OCI-LY1 (cell line): ENCODE measurements at regions not wholly inside any gene's neighbourhood (a gene's known extent, or its start where the extent isn't known, plus 50 kb on each side); places are given as distances from the start of the nearest gene placed in this dataset.

Experiments used
- H2AFZ ChIP-seq: fragments of 200-600 bp; sonication (generic), shearing (Covaris generic); 2 replicates; pipeline ENCODE4 v1.6.0; 2014; ENCODE audit warnings: antibody characterized with exemption, mild to moderate bottlenecking, low read length
- H3F3A ChIP-seq: fragments of 200-600 bp; sonication (generic), shearing (Covaris generic); 2 replicates; pipeline ENCODE4 v1.6.0; 2014; ENCODE audit warnings: mild to moderate bottlenecking, antibody characterized with exemption, low read length, moderate library complexity; ENCODE audit not compliant: insufficient read depth
- H3K27ac ChIP-seq: fragments of 200-600 bp; sonication (generic); 2 replicates; pipeline ENCODE4 v1.5.1; 2014; ENCODE audit warnings: low read length, mixed run types, mild to moderate bottlenecking, low read depth; ENCODE audit not compliant: poor library complexity, severe bottlenecking
- H3K27me3 ChIP-seq: fragments of 200-600 bp; sonication (generic); 2 replicates; pipeline ENCODE4 v1.6.0; 2014; ENCODE audit warnings: antibody characterized with exemption, mild to moderate bottlenecking, low read length, moderate library complexity; ENCODE audit not compliant: insufficient read depth
- H3K36me3 ChIP-seq: fragments of 200-600 bp; sonication (generic); 2 replicates; pipeline ENCODE4 v1.6.1; 2014; ENCODE audit warnings: mild to moderate bottlenecking, antibody characterized with exemption, low read length, moderate library complexity, mixed read lengths; ENCODE audit not compliant: insufficient read depth
- H3K4me1 ChIP-seq: fragments of 200-600 bp; sonication (generic); 2 replicates; pipeline ENCODE4 v1.5.1; 2014; ENCODE audit warnings: mild to moderate bottlenecking, low read length, moderate library complexity; ENCODE audit not compliant: insufficient read depth, severe bottlenecking
- H3K4me2 ChIP-seq: fragments of 200-600 bp; sonication (generic), shearing (Covaris generic); 2 replicates; pipeline ENCODE4 v1.6.1; 2014; ENCODE audit warnings: low read length
- H3K4me3 ChIP-seq: fragments of 200-600 bp; sonication (generic); 2 replicates; pipeline ENCODE4 v1.5.1; 2014; ENCODE audit warnings: low read length, low read depth, mild to moderate bottlenecking, mixed read lengths; ENCODE audit not compliant: poor library complexity, severe bottlenecking
- H3K79me2 ChIP-seq: fragments of 200-600 bp; shearing (Covaris generic); 2 replicates; pipeline ENCODE4 v1.6.1; 2016; ENCODE audit warnings: mixed run types, low read length, mixed read lengths; ENCODE audit not compliant: insufficient read depth
- H3K9ac ChIP-seq: fragments of 200-600 bp; sonication (generic), shearing (Covaris generic); 2 replicates; pipeline ENCODE4 v1.6.1; 2014; ENCODE audit warnings: mild to moderate bottlenecking, low read length, mixed read lengths
- H3K9me2 ChIP-seq: fragments of 200-600 bp; sonication (generic), shearing (Covaris generic); 2 replicates; pipeline ENCODE4 v1.6.1; 2014; ENCODE audit warnings: low read depth, mild to moderate bottlenecking, low read length, mixed read lengths
- H3K9me3 ChIP-seq: fragments of 200-600 bp; shearing (Covaris generic); 2 replicates; pipeline ENCODE4 v1.6.1; 2014; ENCODE audit warnings: low read length, mixed read lengths
- H4K20me1 ChIP-seq: fragments of 200-600 bp; sonication (generic), shearing (Covaris generic); 2 replicates; pipeline ENCODE4 v1.6.0; 2016; ENCODE audit warnings: mild to moderate bottlenecking, low read length; ENCODE audit not compliant: insufficient read depth
- EZH2 ChIP-seq: fragments of 200-600 bp; sonication (generic), shearing (Covaris generic); IDR thresholded peaks from 2 replicates; pipeline ENCODE4 v1.8.0; 2017; ENCODE audit warnings: borderline replicate concordance, mixed run types, mild to moderate bottlenecking, antibody characterized with exemption, low read length, moderate library complexity, mixed read lengths
- TF ChIP-seq, protein P1 (sequence below): fragments of 200-600 bp; sonication (generic), shearing (Covaris generic); IDR thresholded peaks from 2 replicates; pipeline ENCODE4 v1.5.1; 2017; ENCODE audit warnings: mild to moderate bottlenecking, antibody characterized with exemption, low read length, moderate library complexity, mixed read lengths

DNA sequence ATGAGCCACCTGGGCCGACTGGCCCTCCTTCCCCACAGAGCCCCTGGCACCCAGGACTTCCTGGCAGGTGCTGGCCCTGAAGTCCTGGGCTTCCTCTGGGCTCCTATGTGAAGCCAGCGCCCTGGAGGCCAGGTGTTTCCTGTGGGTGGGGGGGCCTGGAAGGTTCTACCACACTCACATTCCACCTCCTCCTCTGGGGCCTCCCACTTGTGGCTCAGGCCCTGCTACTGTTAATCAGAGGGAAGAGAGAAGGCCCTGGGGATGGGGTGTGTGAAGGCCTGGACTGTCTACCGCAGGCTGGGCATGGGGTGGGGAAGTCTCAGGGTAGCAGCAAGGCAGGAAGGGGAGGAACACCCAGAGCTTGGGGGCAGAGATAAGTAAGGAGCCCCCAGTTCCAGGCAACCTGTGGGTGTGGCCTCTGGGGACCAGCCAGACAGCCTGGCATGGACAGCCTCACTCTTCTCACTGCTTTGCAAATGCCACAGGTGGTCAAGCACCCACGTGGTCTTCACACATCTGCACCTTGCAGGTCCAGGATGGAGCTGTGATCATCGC, 111.9 kb upstream of the TNRC6C start:
- Histone ChIP-seq H4K20me1 (no peaks in the 10 kb centered on the region), H3K27me3 (peaks cover 5% of the 10 kb centered on the region; the same call in 1 of the 2 replicates), H3K79me2 (no peaks in the 10 kb centered on the region), H3K9me2 (no peaks in the 10 kb centered on the region), H3K36me3 (no peaks in the 10 kb centered on the region), H2AFZ (no peak overlapping the region), H3K4me2 (no peak overlapping the region), H3F3A (no peaks in the 10 kb centered on the region), H3K4me3 (no peak overlapping the region), H3K9me3 (no peaks in the 10 kb centered on the region), H3K9ac (no peak overlapping the region), H3K4me1 (no peaks in the 10 kb centered on the region), H3K27ac (no peak overlapping the region)
- TF ChIP-seq, protein P1, sequence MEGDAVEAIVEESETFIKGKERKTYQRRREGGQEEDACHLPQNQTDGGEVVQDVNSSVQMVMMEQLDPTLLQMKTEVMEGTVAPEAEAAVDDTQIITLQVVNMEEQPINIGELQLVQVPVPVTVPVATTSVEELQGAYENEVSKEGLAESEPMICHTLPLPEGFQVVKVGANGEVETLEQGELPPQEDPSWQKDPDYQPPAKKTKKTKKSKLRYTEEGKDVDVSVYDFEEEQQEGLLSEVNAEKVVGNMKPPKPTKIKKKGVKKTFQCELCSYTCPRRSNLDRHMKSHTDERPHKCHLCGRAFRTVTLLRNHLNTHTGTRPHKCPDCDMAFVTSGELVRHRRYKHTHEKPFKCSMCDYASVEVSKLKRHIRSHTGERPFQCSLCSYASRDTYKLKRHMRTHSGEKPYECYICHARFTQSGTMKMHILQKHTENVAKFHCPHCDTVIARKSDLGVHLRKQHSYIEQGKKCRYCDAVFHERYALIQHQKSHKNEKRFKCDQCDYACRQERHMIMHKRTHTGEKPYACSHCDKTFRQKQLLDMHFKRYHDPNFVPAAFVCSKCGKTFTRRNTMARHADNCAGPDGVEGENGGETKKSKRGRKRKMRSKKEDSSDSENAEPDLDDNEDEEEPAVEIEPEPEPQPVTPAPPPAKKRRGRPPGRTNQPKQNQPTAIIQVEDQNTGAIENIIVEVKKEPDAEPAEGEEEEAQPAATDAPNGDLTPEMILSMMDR = no peak
- no peak for TF ChIP-seq EZH2

DNA sequence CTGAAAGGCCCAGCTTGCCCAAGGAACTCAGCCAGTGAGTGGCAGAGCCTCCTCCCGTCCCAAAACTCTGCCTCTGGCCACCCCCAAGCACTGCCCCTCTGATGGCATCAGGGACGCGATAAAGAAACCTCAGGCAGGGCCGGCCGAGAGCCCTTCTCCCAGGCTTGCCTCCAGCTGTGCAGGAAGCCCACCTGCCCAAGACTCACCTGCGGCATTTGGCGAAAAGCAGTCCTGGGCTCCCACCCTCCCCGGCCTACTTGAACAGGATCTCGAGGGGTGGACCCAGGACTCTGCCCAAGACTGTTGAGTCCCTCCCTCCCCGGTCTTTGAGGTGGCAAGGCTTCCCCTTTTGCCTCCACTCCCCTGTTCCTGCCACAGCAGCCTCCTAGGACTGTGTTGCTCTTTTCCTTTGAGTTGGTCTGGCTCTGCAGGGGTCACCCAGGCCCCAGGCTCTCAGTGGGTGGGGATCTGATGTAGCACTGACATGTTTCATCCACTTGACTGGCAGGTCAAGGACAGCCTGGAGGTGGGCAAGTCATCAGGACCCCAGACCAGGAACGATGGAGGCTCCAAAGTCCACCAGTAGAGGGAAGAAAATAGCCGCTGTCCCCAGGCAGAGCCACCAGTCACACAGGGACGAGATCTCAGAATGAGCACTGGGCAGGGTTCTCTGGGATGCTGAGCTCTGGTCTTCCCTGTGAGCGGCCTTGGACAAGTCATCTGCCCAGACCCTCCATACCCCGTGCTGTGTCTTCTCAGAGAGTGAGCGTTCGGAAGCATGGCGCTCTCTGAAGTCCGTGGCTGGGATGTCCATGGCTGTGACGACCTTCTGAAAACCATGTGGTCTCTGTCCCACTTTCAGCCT, 111.0 kb upstream of the TNRC6C start:
- no peak overlapping the region for H3K4me3 ChIP-seq
- H3K79me2 ChIP-seq = no peaks in the 10 kb centered on the region
- H2AFZ ChIP-seq = no peak overlapping the region
- no peaks in the 10 kb centered on the region for H3K9me3 ChIP-seq
- H3K9ac ChIP-seq = no peak overlapping the region
- H4K20me1 ChIP-seq = no peaks in the 10 kb centered on the region
- H3K4me1 ChIP-seq = no peaks in the 10 kb centered on the region
- H3K27me3 ChIP-seq = no peaks in the 10 kb centered on the region; the same call in 1 of the 2 replicates
- H3F3A ChIP-seq = no peaks in the 10 kb centered on the region
- H3K4me2 ChIP-seq = no peak overlapping the region
- H3K27ac ChIP-seq = no peak overlapping the region
- TF ChIP-seq EZH2 = no peak
- TF ChIP-seq, protein P1 = no peak
- H3K36me3 ChIP-seq = no peaks in the 10 kb centered on the region
- no peaks in the 10 kb centered on the region for H3K9me2 ChIP-seq

DNA sequence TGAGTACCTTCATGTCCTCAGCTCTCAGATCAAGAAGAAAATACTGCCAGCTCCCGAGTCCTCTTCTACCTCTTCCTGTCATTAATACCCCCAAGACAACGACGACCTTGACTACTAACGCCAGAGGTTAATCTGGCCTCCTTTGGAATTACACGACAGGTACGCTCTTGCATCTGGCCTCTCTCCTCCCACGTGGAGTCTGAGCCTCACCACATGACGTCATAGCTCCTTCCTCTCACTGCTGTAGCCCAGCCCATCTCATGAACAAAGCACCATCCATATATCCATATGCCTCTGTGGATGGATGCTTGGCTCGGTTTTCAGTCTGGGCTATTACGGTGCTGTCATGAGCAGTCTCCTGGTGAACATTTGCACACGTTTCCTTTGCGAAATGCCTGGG, 110.2 kb upstream of the TNRC6C start:
- Histone ChIP-seq H2AFZ (no peak overlapping the region), H3K4me2 (no peak overlapping the region), H3K27ac (no peak overlapping the region), H3K4me1 (no peaks in the 10 kb centered on the region), H3K79me2 (no peaks in the 10 kb centered on the region), H3K27me3 (no peaks in the 10 kb centered on the region; the same call in 1 of the 2 replicates), H3K9ac (no peak overlapping the region), H3F3A (no peaks in the 10 kb centered on the region), H4K20me1 (no peaks in the 10 kb centered on the region), H3K4me3 (no peak overlapping the region), H3K9me2 (no peaks in the 10 kb centered on the region), H3K36me3 (no peaks in the 10 kb centered on the region), H3K9me3 (no peaks in the 10 kb centered on the region)
- TF ChIP-seq, protein P1 = no peak
- no peak for TF ChIP-seq EZH2
